H9 (cell line): ENCODE measurements at regions not wholly inside any gene's neighbourhood (a gene's known extent, or its start where the extent isn't known, plus 50 kb on each side); places are given as distances from the start of the nearest gene placed in this dataset.

Source experiments
- DNase-seq: peaks from one replicate; pipeline ENCODE4 v3.0.0-alpha.2; 2017
- H2AFZ ChIP-seq: one replicate; pipeline ENCODE4 v1.6.1; 2013; ENCODE audit warnings: mild to moderate bottlenecking, low read length, control low read depth, moderate library complexity
- H2AK5ac ChIP-seq: 2 replicates; pipeline ENCODE4 v1.6.1; 2013; ENCODE audit warnings: low read length, control low read depth, mixed read lengths; ENCODE audit not compliant: insufficient read length
- H2BK120ac ChIP-seq: one replicate; pipeline ENCODE4 v1.6.1; 2013; ENCODE audit warnings: low read depth, mild to moderate bottlenecking, low read length, control low read depth, inconsistent platforms; ENCODE audit not compliant: poor library complexity, severe bottlenecking
- H2BK12ac ChIP-seq: 2 replicates; pipeline ENCODE4 v1.6.1; 2013; ENCODE audit warnings: low read length, control low read depth, mixed read lengths, low read depth; ENCODE audit not compliant: insufficient read length
- H2BK15ac ChIP-seq: 2 replicates; pipeline ENCODE4 v1.6.1; 2013; ENCODE audit warnings: low read depth, low read length, control low read depth
- H2BK20ac ChIP-seq: one replicate; pipeline ENCODE4 v1.6.1; 2013; ENCODE audit warnings: low read depth, mild to moderate bottlenecking, low read length, control low read depth, inconsistent platforms; ENCODE audit not compliant: poor library complexity, severe bottlenecking
- H2BK5ac ChIP-seq: 2 replicates; pipeline ENCODE4 v1.6.1; 2013; ENCODE audit warnings: low read length, control low read depth, mixed read lengths; ENCODE audit not compliant: insufficient read length
- H3K14ac ChIP-seq: 2 replicates; pipeline ENCODE4 v1.6.1; 2013; ENCODE audit warnings: low read length, control low read depth; ENCODE audit not compliant: insufficient read depth
- H3K18ac ChIP-seq: 2 replicates; pipeline ENCODE4 v1.6.1; 2013; ENCODE audit warnings: low read depth, mild to moderate bottlenecking, mixed read lengths, low read length, control low read depth; ENCODE audit not compliant: insufficient read length
- H3K23ac ChIP-seq: 2 replicates; pipeline ENCODE4 v1.6.1; 2013; ENCODE audit warnings: low read length, control low read depth, mixed read lengths, low read depth; ENCODE audit not compliant: insufficient read length
- H3K23me2 ChIP-seq: 2 replicates; pipeline ENCODE4 v1.6.1; 2013; ENCODE audit warnings: low read depth, mild to moderate bottlenecking, mixed read lengths, low read length, control low read depth; ENCODE audit not compliant: insufficient read length, poor library complexity, severe bottlenecking
- H3K27ac ChIP-seq: 2 replicates; pipeline ENCODE4 v1.5.1; 2013; ENCODE audit warnings: low read length, control low read depth, mixed read lengths, low read depth; ENCODE audit not compliant: insufficient read length
- H3K27me3 ChIP-seq: 2 replicates; pipeline ENCODE4 v1.6.1; 2013; ENCODE audit warnings: low read length, control low read depth, inconsistent platforms; ENCODE audit not compliant: insufficient read depth
- H3K4ac ChIP-seq: 2 replicates; pipeline ENCODE4 v1.6.1; 2013; ENCODE audit warnings: low read depth, mild to moderate bottlenecking, control low read depth, inconsistent platforms, low read length, moderate library complexity
- H3K4me1 ChIP-seq: 2 replicates; pipeline ENCODE4 v1.6.1; 2013; ENCODE audit warnings: low read length, control low read depth, inconsistent platforms; ENCODE audit not compliant: insufficient read depth
- H3K4me2 ChIP-seq: 2 replicates; pipeline ENCODE4 v1.6.1; 2013; ENCODE audit warnings: low read length, control low read depth, mixed read lengths; ENCODE audit not compliant: insufficient read length, insufficient read depth
- H3K56ac ChIP-seq: 2 replicates; pipeline ENCODE4 v1.6.1; 2013; ENCODE audit warnings: low read depth, mild to moderate bottlenecking, mixed read lengths, low read length, control low read depth; ENCODE audit not compliant: insufficient read length
- H3K79me1 ChIP-seq: 2 replicates; pipeline ENCODE4 v1.6.1; 2013; ENCODE audit warnings: low read depth, mild to moderate bottlenecking, moderate library complexity, low read length, control low read depth, inconsistent platforms; ENCODE audit not compliant: insufficient read depth, poor library complexity, severe bottlenecking
- H3K79me2 ChIP-seq: 2 replicates; pipeline ENCODE4 v1.6.1; 2013; ENCODE audit warnings: low read length, control low read depth, inconsistent platforms; ENCODE audit not compliant: insufficient read depth
- H3K9ac ChIP-seq: 2 replicates; pipeline ENCODE4 v1.6.1; 2013; ENCODE audit warnings: low read length, control low read depth, mixed read lengths; ENCODE audit not compliant: insufficient read length; ENCODE audit errors: extremely low read depth
- H3K9me3 ChIP-seq: one replicate; pipeline ENCODE4 v1.6.1; 2013; ENCODE audit warnings: low read depth, low read length, inconsistent platforms; ENCODE audit not compliant: control insufficient read depth
- H3T11ph ChIP-seq: one replicate; pipeline ENCODE4 v1.6.1; 2013; ENCODE audit warnings: mild to moderate bottlenecking, low read length, control low read depth, inconsistent platforms
- H4K20me1 ChIP-seq: one replicate; pipeline ENCODE4 v1.6.1; 2013; ENCODE audit not compliant: control insufficient read depth, insufficient read length, insufficient read depth
- H4K5ac ChIP-seq: 2 replicates; pipeline ENCODE4 v1.6.1; 2013; ENCODE audit warnings: low read depth, mild to moderate bottlenecking, mixed read lengths, low read length, control low read depth; ENCODE audit not compliant: insufficient read length
- H4K8ac ChIP-seq: replicated peaks from 2 replicates; pipeline ENCODE4 v1.6.1; 2013; ENCODE audit warnings: low read length, control low read depth, mixed read lengths, low read depth; ENCODE audit not compliant: insufficient read length
- H4K91ac ChIP-seq: 2 replicates; pipeline ENCODE4 v1.6.1; 2013; ENCODE audit warnings: low read depth, mild to moderate bottlenecking, moderate library complexity, mixed read lengths, low read length, control low read depth; ENCODE audit not compliant: insufficient read length
- H3K27ac Mint-ChIP-seq, 3 experiments: 2 replicates in 2 of 3; 3 replicates in 1 of 3; pipeline ENCODE4 v1.8.0; 2020 to 2021; ENCODE audit warnings: mixed read lengths in 3 of 3, mild to moderate bottlenecking in 1 of 3, moderate library complexity in 1 of 3
- H3K27me3 Mint-ChIP-seq: 2 replicates; pipeline ENCODE4 v1.8.0; 2021; ENCODE audit warnings: low read depth, mild to moderate bottlenecking, moderate library complexity, mixed read lengths
- H3K36me3 Mint-ChIP-seq, 3 experiments: 2 replicates in 2 of 3; 3 replicates in 1 of 3; pipeline ENCODE4 v1.8.0; 2020 to 2021; ENCODE audit warnings: low read depth in 3 of 3, mixed read lengths in 3 of 3; ENCODE audit not compliant: insufficient read depth in 1 of 3
- H3K4me1 Mint-ChIP-seq, 2 experiments: 2 replicates each; pipeline ENCODE4 v1.8.0; 2020; ENCODE audit warnings: mixed read lengths in 2 of 2
- H3K4me3 Mint-ChIP-seq, 2 experiments: 2 replicates in 1 of 2; 3 replicates in 1 of 2; pipeline ENCODE4 v1.8.0; 2020 to 2021; ENCODE audit warnings: mild to moderate bottlenecking in 2 of 2, mixed read lengths in 2 of 2, moderate library complexity in 1 of 2
- H3K9me3 Mint-ChIP-seq, 2 experiments: 2 replicates in 1 of 2; 3 replicates in 1 of 2; pipeline ENCODE4 v1.8.0; 2020; ENCODE audit warnings: mild to moderate bottlenecking in 2 of 2, mixed read lengths in 2 of 2, moderate library complexity in 1 of 2
- WGBS: extraction: QIAGEN DNeasy Blood & Tissue Kit; methylation state at CpG from one replicate; pipeline ENCODE4 v1.1.7; 2013; ENCODE audit warnings: missing lambda C conversion rate, low lambda C conversion rate, mixed read lengths; ENCODE audit not compliant: insufficient read length; ENCODE audit errors: extremely low coverage; 5-methylcytosine and 5-hydroxymethylcytosine counted together
- TF ChIP-seq, protein P1 (sequence below): fragments of 200-600 bp; sonication (generic); conservative IDR thresholded peaks from 3 replicates; pipeline ENCODE4 v1.8.0; 2021; ENCODE audit warnings: antibody characterized with exemption, mild to moderate bottlenecking

DNA sequence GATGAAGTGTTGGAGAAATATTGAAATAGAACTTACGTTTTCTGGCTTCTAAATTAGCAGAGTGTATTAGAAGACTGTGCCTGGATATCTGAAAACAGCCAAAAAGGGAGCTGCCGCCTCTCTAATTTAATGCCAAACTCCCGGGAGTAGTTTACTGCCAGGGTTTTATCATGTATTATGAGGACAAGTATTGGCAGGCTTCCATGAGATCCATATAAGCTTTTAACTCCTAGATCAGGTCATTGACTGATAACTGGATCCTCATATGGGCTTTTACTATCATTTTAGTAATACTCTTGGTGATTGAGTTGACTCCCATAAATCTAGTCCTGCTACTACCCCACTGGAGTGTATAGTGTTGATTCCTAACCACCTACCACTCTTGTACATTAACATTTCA lies 178.4 kb upstream of the CXADR start:
- Histone ChIP-seq H2BK15ac (no peak overlapping the region), H3K4me2 (no peak overlapping the region), H3K23me2 (no peaks in the 10 kb centered on the region), H3K9ac (no peak overlapping the region), H3K18ac (no peak overlapping the region), H4K8ac (no peak overlapping the region), H3K27me3 (no peaks in the 10 kb centered on the region), H3K79me1 (no peaks in the 10 kb centered on the region), H2BK5ac (no peak overlapping the region), H3K79me2 (no peaks in the 10 kb centered on the region), H2AFZ (no peak overlapping the region), H3K23ac (no peak overlapping the region), H2BK120ac (no peak overlapping the region), H2BK20ac (no peak overlapping the region), H3K9me3 (no peaks in the 10 kb centered on the region), H3T11ph (no peak overlapping the region), H3K27ac (no peak overlapping the region), H3K4me1 (no peaks in the 10 kb centered on the region), H4K20me1 (no peaks in the 10 kb centered on the region), H4K5ac (no peak overlapping the region), H3K56ac (no peak overlapping the region), H3K4ac (no peak overlapping the region), H3K14ac (no peak overlapping the region), H2AK5ac (no peak overlapping the region), H2BK12ac (no peak overlapping the region), H4K91ac (no peak overlapping the region)
- Mint-ChIP-seq H3K27me3 (no peaks in the 10 kb centered on the region), H3K9me3 (no peaks in the 10 kb centered on the region), H3K36me3 (no peaks in the 10 kb centered on the region), H3K4me3 (no peak overlapping the region), H3K27ac (no peak overlapping the region), H3K4me1 (no peaks in the 10 kb centered on the region)
- no peak for DNase-seq
- TF ChIP-seq, protein P1, sequence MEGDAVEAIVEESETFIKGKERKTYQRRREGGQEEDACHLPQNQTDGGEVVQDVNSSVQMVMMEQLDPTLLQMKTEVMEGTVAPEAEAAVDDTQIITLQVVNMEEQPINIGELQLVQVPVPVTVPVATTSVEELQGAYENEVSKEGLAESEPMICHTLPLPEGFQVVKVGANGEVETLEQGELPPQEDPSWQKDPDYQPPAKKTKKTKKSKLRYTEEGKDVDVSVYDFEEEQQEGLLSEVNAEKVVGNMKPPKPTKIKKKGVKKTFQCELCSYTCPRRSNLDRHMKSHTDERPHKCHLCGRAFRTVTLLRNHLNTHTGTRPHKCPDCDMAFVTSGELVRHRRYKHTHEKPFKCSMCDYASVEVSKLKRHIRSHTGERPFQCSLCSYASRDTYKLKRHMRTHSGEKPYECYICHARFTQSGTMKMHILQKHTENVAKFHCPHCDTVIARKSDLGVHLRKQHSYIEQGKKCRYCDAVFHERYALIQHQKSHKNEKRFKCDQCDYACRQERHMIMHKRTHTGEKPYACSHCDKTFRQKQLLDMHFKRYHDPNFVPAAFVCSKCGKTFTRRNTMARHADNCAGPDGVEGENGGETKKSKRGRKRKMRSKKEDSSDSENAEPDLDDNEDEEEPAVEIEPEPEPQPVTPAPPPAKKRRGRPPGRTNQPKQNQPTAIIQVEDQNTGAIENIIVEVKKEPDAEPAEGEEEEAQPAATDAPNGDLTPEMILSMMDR: no peak
- WGBS: no CpG with 5 or more reads among the region's 3 CpGs
